ENCODE measurements at regions not wholly inside any gene's neighbourhood (a gene's known extent, or its start where the extent isn't known, plus 50 kb on each side); places are given as distances from the start of the nearest gene placed in this dataset.

- H3K27me3 ChIP-seq (ENCODE audit: insufficient read depth, low read length), result no peaks in the 10 kb centered on the region
- H3K9me2 ChIP-seq (ENCODE audit: insufficient read depth), result no peaks in the 10 kb centered on the region; the same call in 1 of the 2 replicates
- H3K79me2 ChIP-seq (ENCODE audit: insufficient read depth, low read length), result no peaks in the 10 kb centered on the region
- POLR2A ChIA-PET, result no interaction called here
- DNase-seq (ENCODE audit: low read depth, low spot score) (no peak), ATAC-seq (no peak)
- H4K20me1 ChIP-seq (ENCODE audit: insufficient read depth), result no peaks in the 10 kb centered on the region; the same call in 1 of the 2 replicates
- no peaks in the 10 kb centered on the region for H3K36me3 ChIP-seq (ENCODE audit: control insufficient read depth in 1 of 2, insufficient read depth in 2 of 2, low read length in 2 of 2)
- no TSS peak for BruUV-seq (replicated peaks)
- RAD21 ChIA-PET (ENCODE audit: low non-redundant PET in 1 of 2, low total read pairs in 2 of 2, uncharacterized antibody in 2 of 2, unreplicated experiment in 2 of 2), result no interaction called here
- CTCF ChIA-PET, result no interaction called here
- H3K4me2 ChIP-seq (ENCODE audit: low read length), result no peak overlapping the region
- no peaks in the 10 kb centered on the region for H3K4me1 ChIP-seq (ENCODE audit: control insufficient read depth in 1 of 2, insufficient read depth in 2 of 2, low read length in 2 of 2)
- H3K4me3 ChIP-seq (replicated peaks in 1 of 2; ENCODE audit: low read depth in 1 of 2, low read length in 2 of 2), result no peak overlapping the region
- intact Hi-C loops (cut with micrococcal nuclease), result no loop called here
- H3K27ac ChIP-seq (ENCODE audit: low read depth, low read length), result no peak overlapping the region
- no peak overlapping the region for H2AFZ ChIP-seq (ENCODE audit: low read depth, low read length, poor library complexity, severe bottlenecking)
- no peak overlapping the region for H3K9ac ChIP-seq (ENCODE audit: low read length)
- H3K9me3 ChIP-seq (ENCODE audit: control insufficient read depth in 1 of 2, insufficient read depth in 1 of 2, low read depth in 1 of 2, low read length in 2 of 2), result no peaks in the 10 kb centered on the region
- no peak for TF ChIP-seq SIN3A (IDR thresholded peaks at IDR 0.05; ENCODE audit: low read depth)
- no peak for TF ChIP-seq YY1 (IDR thresholded peaks at IDR 0.05; ENCODE audit: extremely low read depth, insufficient replicate concordance, low read depth, low read length)
- no peak for TF ChIP-seq TCF7L2 (IDR thresholded peaks at IDR 0.05; ENCODE audit: borderline replicate concordance, extremely low read depth, insufficient read depth, insufficient read length)
- TF ChIP-seq ZNF274 (IDR thresholded peaks at IDR 0.05; ENCODE audit: low read depth, low read length), result no peak
- no peak for TF ChIP-seq POLR2AphosphoS5 (IDR thresholded peaks at IDR 0.05; ENCODE audit: low read depth, low read length)
- TF ChIP-seq CTCF (IDR thresholded peaks at IDR 0.05 in 2 of 3, conservative IDR thresholded peaks at IDR 0.05 in 1 of 3; ENCODE audit: borderline replicate concordance in 1 of 3, insufficient read depth in 1 of 3, low read depth in 2 of 3, low read length in 2 of 3), result no peak
- no peak for TF ChIP-seq ZFX (IDR thresholded peaks at IDR 0.05)
- no peak for TF ChIP-seq RAD21 (IDR thresholded peaks at IDR 0.05; ENCODE audit: low read depth)
- no peak for TF ChIP-seq SP1 (IDR thresholded peaks at IDR 0.05; ENCODE audit: low read depth)
- no peak for TF ChIP-seq ELF1 (IDR thresholded peaks at IDR 0.05; ENCODE audit: borderline replicate concordance, low read depth)
- no peak for TF ChIP-seq SRF (IDR thresholded peaks at IDR 0.05; ENCODE audit: low read depth)
- no peak for TF ChIP-seq EGR1 (IDR thresholded peaks at IDR 0.05; ENCODE audit: low read depth)
- no peak for TF ChIP-seq ATF3 (IDR thresholded peaks at IDR 0.05)
- TF ChIP-seq FOSL1 (IDR thresholded peaks at IDR 0.05; ENCODE audit: low read depth), result no peak
- TF ChIP-seq POLR2A (IDR thresholded peaks at IDR 0.05; ENCODE audit: borderline replicate concordance, extremely low read depth, insufficient read depth, insufficient read length), result no peak
- TF ChIP-seq EZH2 (IDR thresholded peaks at IDR 0.05), result no peak
- TF ChIP-seq, protein P1, sequence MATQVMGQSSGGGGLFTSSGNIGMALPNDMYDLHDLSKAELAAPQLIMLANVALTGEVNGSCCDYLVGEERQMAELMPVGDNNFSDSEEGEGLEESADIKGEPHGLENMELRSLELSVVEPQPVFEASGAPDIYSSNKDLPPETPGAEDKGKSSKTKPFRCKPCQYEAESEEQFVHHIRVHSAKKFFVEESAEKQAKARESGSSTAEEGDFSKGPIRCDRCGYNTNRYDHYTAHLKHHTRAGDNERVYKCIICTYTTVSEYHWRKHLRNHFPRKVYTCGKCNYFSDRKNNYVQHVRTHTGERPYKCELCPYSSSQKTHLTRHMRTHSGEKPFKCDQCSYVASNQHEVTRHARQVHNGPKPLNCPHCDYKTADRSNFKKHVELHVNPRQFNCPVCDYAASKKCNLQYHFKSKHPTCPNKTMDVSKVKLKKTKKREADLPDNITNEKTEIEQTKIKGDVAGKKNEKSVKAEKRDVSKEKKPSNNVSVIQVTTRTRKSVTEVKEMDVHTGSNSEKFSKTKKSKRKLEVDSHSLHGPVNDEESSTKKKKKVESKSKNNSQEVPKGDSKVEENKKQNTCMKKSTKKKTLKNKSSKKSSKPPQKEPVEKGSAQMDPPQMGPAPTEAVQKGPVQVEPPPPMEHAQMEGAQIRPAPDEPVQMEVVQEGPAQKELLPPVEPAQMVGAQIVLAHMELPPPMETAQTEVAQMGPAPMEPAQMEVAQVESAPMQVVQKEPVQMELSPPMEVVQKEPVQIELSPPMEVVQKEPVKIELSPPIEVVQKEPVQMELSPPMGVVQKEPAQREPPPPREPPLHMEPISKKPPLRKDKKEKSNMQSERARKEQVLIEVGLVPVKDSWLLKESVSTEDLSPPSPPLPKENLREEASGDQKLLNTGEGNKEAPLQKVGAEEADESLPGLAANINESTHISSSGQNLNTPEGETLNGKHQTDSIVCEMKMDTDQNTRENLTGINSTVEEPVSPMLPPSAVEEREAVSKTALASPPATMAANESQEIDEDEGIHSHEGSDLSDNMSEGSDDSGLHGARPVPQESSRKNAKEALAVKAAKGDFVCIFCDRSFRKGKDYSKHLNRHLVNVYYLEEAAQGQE (IDR thresholded peaks at IDR 0.05; ENCODE audit: low read depth), result no peak
Observed at GRCh38 chr6:156197513-156197912, 579.7 kb upstream of the ARID1B start.
